ENCODE measurements at regions not wholly inside any gene's neighbourhood (a gene's known extent, or its start where the extent isn't known, plus 50 kb on each side); places are given as distances from the start of the nearest gene placed in this dataset.

DNA sequence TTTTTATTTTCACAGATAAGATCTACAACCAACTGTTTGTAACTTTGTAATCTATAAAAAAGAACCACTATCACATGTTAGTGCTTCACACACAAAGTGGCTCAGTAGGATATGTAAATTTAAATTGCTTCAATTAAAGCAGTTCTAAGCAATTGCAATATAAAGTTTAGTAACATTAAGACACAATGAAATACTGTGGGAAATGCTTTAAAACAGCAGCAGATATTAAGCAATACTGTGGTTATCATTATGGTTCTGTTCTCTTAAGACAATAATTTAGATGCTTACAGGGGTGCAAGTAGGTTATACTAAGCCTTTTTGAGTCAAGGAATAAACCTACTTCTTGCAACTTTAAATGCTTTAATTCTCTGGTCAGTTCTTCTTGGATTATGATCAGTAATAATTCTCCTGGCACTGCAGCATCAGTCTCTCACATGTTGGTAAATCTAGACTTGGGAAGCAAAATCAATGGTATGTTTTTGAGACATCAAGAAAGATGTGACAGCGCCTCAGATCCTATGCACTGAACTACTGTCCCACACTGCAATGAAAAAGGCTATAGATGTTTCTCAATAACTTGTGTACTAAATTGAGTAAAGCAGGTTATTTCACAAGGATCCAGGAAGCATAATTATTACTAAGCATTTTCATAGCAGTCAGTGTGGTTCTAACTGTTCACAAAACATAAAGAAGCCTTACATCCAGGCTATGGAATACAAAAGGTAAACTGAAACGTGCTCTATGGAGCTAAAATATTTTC, 338.7 kb upstream of the PDE4D start:
- DNase-seq: no peak

DNA sequence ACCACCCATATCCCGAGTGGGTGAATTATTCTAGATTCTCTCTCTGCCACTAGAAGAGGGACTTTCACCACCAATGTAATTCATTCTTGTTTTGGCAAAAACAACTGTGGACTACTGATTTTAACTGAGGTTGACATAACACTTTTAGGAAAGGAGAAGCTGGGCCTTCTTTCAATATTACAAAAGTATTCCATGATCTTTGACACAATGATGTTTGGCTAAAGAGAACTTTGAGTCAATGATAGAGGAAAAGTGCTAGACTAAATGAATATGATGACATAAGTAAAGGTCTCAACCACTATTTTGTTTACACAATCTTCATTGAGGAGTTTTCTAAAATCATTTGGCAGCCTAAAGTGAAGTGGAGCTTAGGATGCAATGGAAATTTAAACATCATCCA, 336.9 kb upstream of the PDE4D start:
- no peak for DNase-seq

DNA sequence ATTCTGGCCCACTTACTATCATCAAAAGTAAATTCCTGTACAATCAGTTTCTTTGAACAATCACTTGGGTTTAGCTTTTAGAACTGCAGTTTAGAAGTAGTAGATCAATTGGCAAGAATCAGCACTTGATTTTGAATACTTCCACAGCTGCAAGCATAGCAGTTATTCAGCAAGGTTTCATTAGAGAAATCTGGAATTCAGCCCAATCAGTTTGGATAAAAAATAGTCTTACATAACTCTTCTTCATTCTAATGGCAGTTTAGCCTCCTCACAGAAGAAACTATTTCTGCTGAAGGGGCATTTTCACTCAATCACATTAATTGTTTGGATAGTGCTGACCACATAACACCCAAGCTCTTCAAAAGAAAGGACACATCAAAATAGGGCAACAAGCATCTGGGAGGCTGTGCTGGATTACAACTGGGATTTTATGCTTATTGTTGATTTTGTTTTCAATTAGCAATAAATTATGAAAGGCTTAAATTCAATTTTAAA, 336.2 kb upstream of the PDE4D start:
- no peak for DNase-seq

DNA sequence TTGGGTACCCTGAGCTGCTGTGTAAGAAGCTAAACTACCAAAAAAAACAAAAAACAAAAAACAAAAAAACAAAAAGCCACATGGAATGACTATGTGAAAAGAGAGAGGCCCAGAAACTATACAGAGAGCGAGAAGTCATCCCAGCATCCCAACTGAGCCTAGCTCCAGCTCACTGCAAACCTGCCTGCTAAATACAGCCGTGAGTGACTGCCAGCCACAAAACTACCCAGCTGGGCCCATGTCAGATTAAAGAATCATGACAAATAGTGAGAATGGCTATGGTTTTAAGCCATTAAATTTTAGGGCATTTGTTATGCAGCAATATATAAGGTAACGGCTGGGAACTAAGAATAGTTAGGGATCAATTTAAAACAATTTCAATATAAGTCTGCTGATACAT, 335.1 kb upstream of the PDE4D start:
- no peak for DNase-seq

DNA sequence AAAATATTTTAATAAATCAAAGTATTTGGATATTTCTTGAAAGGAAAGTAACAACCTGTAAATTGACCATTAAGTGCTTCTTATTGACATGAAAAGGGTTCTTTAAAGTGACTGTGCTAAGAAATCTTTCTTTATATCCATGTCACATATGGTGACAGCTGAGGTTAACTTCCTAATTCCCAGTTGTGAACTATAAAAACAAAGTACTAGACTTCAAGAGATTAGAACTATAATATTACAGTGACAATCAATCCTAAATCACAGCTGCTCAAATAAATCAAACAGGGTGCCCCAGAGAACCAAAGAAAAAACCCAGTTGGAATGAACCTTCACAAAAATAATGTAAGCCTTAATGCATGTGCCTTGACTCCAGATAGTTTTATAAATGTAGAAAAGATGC, 332.6 kb upstream of the PDE4D start:
- DNase-seq: no peak

DNA sequence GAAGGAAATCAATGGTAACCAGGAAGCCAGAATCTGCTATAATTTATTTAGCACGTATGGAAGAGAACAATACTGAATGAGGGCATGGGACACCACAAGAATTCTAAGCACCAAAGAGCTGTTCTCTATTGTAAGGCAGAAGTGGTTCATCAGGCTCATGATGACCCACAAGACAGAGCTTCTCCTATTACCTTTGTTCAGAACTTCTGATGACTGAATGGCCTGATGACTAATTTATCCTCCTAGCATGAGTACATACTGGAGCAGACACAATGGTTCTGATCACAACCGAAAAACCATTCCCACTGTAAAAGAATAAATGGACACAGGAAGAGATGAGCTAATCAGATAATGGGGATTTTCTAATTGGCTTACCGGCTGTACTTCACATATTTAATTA, 329.8 kb upstream of the PDE4D start:
- no peak for DNase-seq

DNA sequence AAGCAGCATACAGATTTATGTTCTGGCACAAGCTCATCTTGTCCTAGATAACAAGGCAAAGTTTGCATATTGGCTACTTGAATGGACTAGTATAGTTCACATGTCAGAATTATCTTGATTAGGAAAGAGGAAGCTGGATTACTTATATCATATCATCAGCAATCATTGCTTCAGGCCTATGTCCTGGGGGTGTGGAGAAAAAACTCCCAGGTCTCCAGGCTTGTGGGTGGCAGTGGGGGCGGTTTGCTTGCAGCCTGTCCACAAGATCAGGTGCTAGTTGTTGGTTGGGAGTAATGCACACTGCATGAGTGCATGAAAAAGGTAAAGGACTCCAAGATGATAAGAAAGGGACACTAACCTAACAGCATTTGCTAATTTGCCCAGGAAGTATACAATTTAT, 326.4 kb upstream of the PDE4D start:
- DNase-seq: no peak

DNA sequence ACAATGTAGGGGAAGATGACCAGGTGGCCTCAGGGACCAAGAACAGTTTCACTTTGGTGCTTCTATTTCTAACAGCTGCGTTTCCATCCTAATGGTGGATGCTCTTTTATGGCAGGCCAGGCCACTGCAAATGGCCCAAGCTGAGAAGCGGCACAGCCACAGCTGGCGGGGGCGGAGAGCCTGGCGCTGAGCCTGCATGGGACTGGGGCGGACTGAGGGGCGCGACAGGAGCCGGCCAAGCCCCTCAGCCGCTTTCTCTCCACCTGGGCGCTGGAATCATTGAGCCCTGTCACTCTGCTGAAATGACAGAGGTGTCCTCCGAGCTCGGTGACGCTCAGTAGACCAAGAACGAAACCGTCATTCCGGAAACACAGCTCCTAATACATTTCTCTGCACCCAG, 317.3 kb upstream of the PDE4D start:
- no peak for DNase-seq

DNA sequence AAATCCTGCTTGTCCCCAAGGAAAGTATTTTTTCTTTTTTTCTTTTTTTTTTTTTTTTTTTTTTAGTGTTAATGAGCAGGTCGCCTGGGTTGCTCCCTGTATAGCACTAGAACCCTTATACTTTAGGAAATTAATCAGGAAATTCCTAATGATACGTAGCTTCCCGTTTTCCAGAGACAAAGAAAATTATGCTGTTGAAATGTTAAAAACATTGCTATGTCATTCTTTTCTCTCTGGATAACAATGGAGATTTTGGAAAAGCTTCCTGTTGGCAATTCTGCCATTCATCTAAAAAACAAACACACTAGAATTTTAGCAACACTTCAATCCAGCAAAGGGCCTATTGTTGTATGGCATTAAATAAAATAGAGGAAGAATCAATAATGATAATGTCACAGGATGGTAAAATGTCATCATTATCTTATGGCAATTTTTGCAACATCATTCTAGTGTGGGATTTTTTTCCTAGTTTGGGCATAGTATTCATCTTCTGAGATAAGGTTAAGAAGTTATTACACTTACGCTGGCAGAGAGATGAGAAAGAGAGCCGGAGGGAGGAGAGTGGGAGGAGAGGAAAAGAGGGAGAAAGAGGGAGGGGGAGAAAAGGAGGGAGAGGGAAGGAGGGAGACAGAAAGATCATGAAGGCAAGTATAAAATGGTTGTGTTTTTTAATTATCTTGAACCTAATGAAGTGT, 315.8 kb upstream of the PDE4D start:
- no peak for DNase-seq

DNA sequence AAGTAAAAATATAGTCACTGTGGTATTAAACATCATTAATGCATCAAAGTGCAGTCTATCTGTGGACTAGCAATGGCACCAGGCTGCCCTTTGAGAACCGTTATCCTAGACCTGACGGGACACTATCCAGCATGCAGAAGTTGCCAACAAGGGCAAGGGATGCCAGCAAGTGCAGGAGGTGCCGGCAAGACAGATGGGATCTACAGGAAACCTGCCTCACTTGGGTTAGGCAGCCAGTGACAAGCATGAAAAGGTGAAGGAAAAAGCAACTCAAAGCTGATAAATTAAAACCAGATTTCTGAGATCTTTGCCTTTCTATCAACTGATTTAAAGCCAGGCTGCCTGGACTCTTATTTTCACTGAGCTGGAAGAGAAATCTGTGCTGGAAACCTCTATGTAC, 315.2 kb upstream of the PDE4D start:
- no peak for DNase-seq

DNA sequence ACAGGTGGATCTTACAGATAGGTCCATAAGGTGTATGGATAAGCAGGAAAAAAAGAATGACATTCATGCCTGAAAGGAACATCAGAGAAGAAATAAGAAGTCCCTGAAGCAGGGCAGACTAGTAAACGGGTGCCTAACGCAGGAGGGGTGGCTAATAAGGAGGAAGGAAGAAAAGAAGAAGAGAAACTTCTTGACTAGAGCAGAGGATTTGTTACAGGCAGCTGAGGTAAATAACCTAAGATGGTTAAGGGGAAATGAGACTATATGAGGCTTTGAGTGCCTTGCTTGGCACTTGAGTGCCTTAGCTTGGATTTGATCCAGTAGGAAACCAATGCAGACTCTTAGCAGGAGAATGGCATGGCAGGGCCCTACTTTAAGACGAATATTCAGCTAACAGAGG, 313.5 kb upstream of the PDE4D start:
- no peak for DNase-seq

DNA sequence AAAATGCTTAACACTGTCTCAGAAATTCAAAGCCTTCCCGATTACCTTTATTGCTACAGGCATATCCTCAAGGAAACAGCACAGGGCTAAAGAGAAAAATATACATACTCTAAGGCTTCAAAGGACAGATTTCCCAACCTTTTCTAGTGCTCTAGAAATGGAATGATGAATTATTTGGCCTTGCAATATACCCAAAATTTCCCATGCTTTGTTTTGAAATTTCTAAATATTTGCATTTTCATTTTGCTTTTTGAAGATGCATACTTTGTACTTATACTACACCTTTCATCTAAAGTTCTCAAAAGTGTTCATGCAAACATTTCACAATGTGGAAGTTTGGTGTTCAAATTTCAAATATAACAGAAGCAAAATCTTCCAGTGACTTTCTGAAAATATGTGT, 312.7 kb upstream of the PDE4D start:
- DNase-seq: no peak

DNA sequence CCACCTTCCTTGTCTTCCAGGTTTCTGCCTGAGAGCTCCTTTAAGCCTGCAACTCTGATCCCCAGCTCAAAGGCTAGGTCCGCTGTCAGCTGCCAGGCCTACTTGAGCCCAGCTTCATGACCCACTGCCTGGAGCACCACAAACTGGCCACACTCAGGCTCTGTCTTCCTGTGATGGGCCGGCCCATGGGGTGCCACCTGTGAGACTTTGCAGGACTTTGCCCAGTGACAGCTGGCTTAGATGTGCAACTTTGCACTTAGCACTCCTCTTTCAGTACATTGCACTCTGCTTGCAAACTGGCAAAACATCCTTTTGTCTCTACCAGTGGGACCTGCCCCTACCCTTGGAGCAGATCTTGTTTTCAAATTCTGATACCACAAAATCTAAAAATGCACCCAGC, 311.5 kb upstream of the PDE4D start:
- DNase-seq: no peak

DNA sequence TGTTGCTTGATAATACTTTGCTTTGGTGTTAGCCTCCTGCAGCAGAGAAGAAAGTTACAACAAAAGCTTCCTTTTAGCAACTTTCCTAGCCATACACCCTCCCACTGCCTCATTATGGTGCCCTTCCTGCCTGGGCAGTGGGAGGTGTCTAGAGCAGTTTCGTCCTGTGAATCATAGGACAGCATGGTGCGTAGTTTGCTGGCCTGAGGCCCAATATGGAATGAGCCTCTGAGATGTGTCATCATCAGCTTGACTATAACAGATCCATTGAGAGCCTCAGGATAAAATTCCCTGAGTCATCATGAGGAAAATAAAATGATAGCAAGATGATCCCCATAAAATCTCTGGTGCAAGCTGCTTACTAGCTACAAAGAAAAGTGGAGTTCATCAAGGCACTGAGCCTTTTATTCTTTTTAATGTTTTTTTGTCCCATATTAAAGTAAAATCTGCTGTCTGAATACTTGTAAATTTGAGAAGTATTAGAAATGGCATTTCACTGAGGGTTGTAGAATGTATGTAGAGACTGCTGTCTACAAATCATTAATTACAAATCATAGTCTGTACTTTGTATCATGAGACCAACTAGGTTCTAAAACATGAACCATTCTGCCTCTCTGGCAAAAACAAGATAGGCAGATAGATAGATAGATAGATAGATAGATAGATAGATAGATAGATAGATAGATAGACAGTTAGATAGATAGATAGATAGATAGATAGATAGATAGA, 303.0 kb upstream of the PDE4D start:
- no peak for DNase-seq

DNA sequence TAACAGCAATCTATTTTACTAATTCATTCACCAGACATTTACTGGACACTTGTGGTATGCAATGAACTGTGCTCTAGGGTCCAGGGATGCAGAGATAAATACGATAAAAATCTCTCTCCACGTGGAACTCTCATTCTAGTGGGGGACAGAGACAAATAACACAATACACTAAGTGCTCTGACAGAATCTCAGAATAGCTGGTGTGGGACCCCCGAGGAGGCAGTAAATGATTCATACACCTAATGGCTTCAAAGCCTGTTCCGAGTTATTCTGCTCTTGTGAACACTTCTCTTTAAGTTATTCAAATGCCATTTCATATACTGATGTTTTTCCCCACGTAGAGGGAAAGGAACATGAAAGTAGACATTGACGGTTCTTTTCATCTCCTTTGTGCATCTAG, 302.0 kb upstream of the PDE4D start:
- DNase-seq: no peak

DNA sequence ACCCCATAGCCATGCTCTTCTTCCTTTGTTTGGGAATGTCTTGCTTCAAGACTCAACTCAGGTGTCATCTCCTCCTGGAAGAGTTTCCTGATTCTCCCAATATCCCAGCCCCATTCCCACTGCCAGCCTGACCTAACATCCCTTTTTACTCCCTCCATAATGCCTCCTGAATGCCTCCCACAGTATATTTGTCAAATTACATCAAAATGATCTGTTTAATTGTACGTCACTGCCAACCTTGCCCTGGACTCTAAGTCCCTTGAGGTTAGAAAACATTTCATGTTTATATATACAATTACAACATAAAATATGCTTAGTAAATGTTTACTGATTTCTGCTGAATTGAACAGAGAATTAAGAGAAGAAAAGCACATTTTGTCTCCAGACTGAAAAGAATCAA, 301.6 kb upstream of the PDE4D start:
- DNase-seq: no peak

DNA sequence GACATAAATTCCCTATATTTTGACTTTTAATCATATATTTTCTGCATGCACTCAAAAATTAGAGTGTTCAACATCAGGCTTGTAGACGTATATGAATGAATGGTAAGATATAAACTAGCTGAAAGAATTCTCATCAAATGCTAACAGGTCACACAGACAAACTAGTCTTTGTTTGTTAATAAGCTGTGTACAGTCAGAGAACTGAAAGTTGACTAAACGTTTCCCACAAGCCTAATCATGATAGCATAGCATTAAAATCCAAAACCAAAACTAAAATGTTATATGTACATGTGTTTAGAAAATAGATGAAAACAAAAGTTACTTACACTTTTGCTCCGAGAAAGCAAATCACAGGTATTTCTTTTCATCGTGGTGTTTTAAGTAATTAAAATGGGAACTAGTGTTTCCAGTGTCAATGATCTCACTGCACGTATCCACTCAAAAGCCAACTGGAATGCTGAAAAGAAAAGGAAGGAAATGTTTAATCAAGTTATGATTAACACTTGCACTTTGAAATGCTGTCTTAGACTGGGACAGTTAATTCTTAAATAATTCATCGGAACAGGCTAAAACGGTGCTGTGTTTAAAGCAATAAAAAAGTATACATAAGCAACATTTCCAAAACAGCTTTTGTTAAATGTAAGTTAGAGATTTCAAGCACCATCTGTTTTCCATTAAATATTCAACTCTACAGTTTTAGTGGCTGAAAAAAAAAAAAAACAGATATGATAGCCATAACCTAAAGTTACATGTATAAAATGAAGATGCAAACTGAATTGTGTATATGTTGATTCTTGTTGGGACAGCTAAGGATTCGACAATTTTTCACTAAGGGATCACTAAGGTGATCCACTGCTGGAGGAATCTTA, 291.9 kb upstream of the PDE4D start:
- DNase-seq: no peak

DNA sequence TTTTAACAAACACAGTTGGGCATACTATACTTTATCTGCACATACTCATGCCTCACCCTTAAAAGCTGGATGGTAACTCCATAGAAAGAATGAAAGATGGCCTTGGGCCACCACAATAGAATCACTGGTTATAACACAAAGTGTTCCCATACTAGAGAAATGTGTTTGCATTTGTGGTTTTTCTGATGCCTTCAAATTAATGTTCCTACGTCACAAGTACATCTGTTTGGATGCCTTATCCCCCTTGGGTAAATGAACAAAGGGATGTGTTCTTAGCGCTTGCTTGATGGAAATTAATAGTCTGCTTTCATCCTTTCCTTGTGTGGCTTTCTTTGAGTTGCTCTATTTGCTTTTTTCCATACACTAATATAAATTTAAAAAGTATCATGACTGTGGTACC, 291.1 kb upstream of the PDE4D start:
- no peak for DNase-seq

DNA sequence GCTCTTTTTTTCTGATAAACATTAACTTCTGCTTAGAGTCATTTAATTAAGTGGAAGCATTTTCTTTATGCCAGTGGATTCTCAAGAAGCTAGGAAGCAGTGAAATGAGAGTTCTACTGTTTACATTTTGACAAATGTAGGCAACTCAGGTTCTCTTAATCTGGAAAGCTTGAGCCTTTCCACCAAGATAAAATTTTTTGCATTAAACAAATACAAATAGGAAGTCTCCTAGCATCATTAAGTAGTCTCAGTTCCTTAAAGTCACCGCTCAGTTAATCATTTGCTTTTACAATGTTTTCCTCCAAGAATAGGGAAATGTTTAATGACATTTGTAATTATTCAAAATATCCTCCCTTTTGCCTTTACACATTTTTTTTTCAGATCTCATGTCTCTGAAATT, 290.4 kb upstream of the PDE4D start:
- no peak for DNase-seq

DNA sequence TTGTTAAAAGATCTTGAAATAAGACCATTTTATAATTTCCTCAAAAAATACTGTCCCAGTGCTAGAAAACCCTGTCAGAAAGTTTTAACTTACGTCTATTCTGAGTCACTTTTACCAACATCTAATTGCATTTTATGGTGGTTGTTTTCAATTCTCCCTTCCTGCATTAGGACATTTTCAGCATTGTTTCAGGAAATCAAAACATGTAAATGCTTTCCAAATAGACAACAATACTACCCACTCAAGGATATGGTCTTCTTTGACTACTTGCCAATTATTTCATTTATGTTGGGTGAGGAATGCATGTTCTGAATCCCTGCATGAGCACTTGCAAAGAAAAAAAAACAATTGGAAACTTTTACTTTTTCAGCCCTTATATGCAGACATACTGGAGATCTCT, 284.6 kb upstream of the PDE4D start:
- DNase-seq: no peak

DNA sequence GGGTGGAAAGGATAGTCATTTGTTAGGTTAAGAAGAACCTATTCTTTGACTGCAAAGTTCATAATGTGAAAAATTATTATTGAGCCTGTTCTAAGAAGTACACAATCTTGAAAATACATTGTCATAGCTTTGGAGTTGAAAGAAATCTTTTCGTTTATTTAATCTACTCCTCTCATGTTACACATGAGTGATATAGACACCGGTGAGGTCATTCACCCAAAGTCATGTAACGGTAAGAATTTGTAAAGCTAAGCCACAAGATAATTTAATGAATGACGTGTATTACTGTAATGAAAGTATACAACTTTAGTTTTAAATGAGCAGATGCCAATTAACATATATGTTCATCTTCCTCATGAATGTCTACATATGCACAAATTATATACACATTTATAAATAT, 284.1 kb upstream of the PDE4D start:
- no peak for DNase-seq

DNA sequence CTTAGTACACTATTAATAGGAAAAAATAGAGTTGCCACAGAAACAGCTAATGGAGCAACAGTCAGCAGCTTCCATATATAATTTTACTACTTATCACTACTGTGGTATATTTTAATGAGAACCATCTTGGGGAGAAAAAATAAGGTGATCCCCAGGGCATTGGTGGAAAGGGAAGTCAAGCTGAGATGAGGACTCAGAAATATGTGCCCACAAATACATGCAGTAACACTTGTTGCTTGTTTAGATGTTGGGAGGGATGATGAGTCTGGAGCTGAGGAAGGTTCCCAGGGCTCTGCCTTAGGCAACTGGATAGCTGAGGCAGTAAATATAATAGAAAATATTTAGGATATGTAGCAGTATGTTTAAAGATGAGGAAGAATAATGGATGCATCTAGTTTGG, 280.1 kb upstream of the PDE4D start:
- no peak for DNase-seq

DNA sequence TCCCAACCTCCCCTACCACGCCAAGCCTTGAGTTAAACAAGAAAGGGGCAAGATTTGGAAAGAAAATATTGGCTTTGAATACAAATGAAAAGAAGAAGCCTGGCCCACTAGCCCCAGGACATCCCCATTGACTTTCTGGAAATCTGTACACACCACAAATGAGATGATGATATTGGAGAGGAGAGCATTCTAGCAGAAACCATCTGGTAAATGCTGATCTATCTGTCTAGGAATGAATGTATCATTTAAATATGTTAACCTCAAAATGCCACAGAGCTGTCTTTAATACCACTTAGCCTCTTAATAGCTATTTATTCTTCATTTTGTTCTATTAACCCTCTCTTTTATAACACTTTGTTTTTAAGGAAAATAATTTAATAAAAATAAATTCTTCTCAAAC, 270.2 kb upstream of the PDE4D start:
- DNase-seq: no peak

All from Kasumi-1 (cell line).